ENCODE measurements at regions not wholly inside any gene's neighbourhood (a gene's known extent, or its start where the extent isn't known, plus 50 kb on each side); places are given as distances from the start of the nearest gene placed in this dataset.
A peak's percentile ranks its signal among the peaks of the same experiment; 100 is the strongest.

- TF ChIP-seq MIXL1 (CRISPR knock-in tag; IDR thresholded peaks at IDR 0.05): 0 out of 2 replicates have a peak, but pooled peaks have one; percentile 33
- TF ChIP-seq ZNF850 (CRISPR knock-in tag; conservative IDR thresholded peaks at IDR 0.05): no peak
- peak; percentile 46; the same call in 1 of the 2 replicates for TF ChIP-seq SPEN (CRISPR knock-in tag; IDR thresholded peaks at IDR 0.05; ENCODE audit: low read depth)
- peak; percentile 45 for TF ChIP-seq ZBTB7A (CRISPR knock-in tag; IDR thresholded peaks at IDR 0.05)
- TF ChIP-seq ZNF691 (CRISPR knock-in tag; IDR thresholded peaks at IDR 0.05; ENCODE audit: borderline replicate concordance, low read depth): 0 out of 2 replicates have a peak, but pooled peaks have one; percentile 75
- TF ChIP-seq ZNF547 (CRISPR knock-in tag; IDR thresholded peaks at IDR 0.05): no peak
- 0 out of 2 replicates have a peak, but pooled peaks have one; percentile 60 for TF ChIP-seq KDM2A (CRISPR knock-in tag; IDR thresholded peaks at IDR 0.05; ENCODE audit: borderline replicate concordance, low read depth)
- TF ChIP-seq IRF2 (CRISPR knock-in tag; IDR thresholded peaks at IDR 0.05): peak; percentile 33; the same call in 1 of the 2 replicates
- TF ChIP-seq TFDP1 (CRISPR knock-in tag; IDR thresholded peaks at IDR 0.05; ENCODE audit: borderline replicate concordance): no peak
- peak; percentile 64 to 78; a peak in 3 of 4 replicates for TF ChIP-seq HMGXB4 (CRISPR knock-in tag; IDR thresholded peaks at IDR 0.05; ENCODE audit: borderline replicate concordance in 1 of 2, low read depth in 1 of 2)
- TF ChIP-seq POLR2G (IDR thresholded peaks at IDR 0.05; ENCODE audit: low read depth, low read length): no peak
- 0 out of 2 replicates have a peak, but pooled peaks have one; percentile 38 for TF ChIP-seq POGZ (CRISPR knock-in tag; IDR thresholded peaks at IDR 0.05)
- TF ChIP-seq POLR2AphosphoS2 (IDR thresholded peaks at IDR 0.05; ENCODE audit: low read depth, low read length): no peak
- TF ChIP-seq IKZF5 (CRISPR knock-in tag; IDR thresholded peaks at IDR 0.05): 0 out of 2 replicates have a peak, but pooled peaks have one; percentile 35
- TF ChIP-seq NPAS2 (CRISPR knock-in tag; IDR thresholded peaks at IDR 0.05; ENCODE audit: borderline replicate concordance): no peak
- peak; percentile 23; the same call in 1 of the 2 replicates for TF ChIP-seq SAP130 (CRISPR knock-in tag; IDR thresholded peaks at IDR 0.05; ENCODE audit: low read depth)
- peak; percentile 27; the same call in 1 of the 2 replicates for TF ChIP-seq ETV5 (CRISPR knock-in tag; IDR thresholded peaks at IDR 0.05; ENCODE audit: borderline replicate concordance)
- TF ChIP-seq UBTF (CRISPR knock-in tag; IDR thresholded peaks at IDR 0.05): peak; percentile 38; the same call in 1 of the 2 replicates
- no peak for TF ChIP-seq ZNF263 (CRISPR knock-in tag; IDR thresholded peaks at IDR 0.05)
Measured at GRCh38 chr9:121550569-121551512, 51.2 kb upstream of the GGTA1 start (continued).
